SK-N-DZ (cell line): ENCODE measurements at regions not wholly inside any gene's neighbourhood (a gene's known extent, or its start where the extent isn't known, plus 50 kb on each side); places are given as distances from the start of the nearest gene placed in this dataset.
"Not testable (repeated sequence)": the region's sequence is repeated elsewhere in the genome, so short reads cannot be mapped to it uniquely, and the experiment has no call there.

Experiments used
- DNase-seq: peaks from one replicate; pipeline ENCODE4 v3.0.0-alpha.2; 2015; ENCODE audit warnings: low spot score

DNA sequence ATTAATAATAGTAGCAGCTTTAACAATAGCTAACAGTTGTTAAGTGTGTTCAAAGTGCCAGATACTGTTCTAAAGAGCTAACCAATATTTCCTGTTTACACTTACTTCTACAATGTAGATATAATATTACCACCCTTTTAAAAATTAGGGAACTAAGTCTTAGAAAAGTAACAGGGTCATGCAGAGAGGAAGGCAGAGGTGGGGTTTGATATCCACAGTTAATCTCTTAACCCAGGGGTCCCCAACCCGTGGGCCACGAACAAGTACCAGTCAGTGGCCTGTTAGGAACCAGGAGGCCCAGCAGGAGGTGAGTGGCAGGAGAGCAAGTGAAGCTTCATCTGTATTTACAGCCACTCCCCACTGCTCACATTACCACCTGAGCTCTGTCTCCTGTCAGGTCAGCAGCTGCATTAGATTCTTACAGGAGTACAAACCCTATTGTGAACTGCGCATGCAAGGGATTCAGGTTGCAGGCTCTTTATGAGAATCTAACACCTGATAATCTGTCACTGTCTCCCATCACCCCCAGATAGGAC lies 89.1 kb downstream of the ACTL7B start:
- no peak for DNase-seq

GRCh38 chr9:108765265-108765664 lies 90.5 kb downstream of the ACTL7B start:
- DNase-seq, result no peak

DNA sequence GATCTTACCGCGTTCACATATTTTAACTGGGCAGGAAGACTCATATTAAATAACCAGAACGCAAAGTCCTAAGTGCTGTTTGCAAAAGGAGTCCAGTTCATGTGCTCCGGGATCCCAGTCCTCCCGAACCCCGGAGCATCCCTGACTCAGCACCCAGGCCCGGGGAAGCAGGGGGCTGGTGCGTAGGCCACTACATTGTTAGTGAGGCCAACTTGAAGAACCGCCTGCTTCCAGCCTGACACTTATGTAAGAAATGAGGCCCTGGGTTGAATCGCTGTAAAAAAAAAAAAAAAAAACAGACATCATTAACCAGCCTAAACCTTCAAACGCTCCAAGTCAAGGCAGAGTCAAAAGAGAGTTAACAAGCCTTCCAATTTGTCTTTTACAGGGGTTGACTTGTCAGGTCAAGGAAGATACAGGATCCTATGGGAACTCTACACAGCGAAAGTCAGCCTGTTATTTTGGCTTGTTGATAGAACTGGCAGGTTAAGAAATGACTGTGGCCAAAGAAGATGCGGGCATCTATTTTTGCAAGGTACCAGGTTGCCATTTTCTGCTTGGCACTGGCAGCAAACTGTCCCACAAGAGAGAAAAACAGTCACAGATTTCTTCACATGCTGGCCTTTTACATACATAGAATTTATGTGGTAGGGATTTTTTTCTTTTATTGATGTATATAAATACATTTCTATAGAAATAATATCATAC lies 93.3 kb downstream of the ACTL7B start:
- DNase-seq, result no peak

DNA sequence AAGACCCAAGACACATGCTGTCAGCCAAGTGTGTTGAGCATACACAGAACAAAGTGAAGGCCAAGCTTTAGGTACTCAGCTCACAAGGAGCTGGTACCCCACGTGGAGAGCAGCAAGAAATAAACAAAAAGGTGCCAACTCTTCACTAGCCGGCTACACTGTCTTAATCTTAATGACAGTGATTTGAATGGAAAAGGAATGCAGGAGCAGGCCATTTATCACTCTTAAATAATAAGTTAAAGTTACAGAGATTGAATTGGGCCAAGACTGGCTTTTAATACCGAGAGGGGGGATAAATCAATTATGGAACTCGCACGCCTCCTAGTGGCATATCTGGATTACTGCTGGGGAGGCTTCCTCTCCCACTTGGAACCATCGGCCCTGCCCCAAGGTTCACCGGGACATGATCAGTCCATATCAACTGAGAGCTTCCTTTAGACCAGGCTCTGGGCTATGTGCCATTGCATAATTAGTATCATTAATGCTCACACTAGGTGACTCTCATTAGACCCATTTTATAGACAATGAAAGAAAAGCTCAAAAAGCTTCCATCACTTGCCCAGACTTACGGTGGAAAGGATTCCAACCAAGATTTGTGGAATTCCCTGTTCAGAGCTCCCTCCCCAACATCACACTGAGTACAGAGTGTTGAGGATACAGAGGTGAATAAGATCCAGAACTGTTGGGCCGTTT lies 94.0 kb downstream of the ACTL7B start:
- peak; percentile 22 for DNase-seq

DNA sequence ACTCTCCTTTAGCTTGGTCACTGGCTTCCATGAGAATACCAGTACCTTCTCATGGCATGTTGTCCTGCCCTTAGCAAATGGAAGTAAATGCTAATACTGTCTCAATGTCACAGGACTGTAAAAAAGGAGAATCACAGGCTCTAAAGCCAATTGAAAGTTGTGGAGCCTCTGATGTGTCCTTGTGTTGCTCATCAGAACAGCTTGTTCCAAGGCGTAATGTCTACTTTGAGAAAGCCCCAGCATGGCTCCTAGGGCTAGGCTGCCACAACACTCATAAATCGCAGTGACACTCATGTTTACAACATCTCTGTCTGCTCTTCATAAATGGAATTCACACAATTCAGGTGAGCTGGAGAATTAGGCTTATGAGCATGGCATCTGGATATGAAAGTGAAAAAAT lies 94.9 kb downstream of the ACTL7B start:
- DNase-seq, result no peak

GRCh38 chr9:108759835-108760234 lies 96.0 kb downstream of the ACTL7B start:
- no peak for DNase-seq

GRCh38 chr9:108759399-108759798 lies 96.4 kb downstream of the ACTL7B start:
- DNase-seq, result no peak

DNA sequence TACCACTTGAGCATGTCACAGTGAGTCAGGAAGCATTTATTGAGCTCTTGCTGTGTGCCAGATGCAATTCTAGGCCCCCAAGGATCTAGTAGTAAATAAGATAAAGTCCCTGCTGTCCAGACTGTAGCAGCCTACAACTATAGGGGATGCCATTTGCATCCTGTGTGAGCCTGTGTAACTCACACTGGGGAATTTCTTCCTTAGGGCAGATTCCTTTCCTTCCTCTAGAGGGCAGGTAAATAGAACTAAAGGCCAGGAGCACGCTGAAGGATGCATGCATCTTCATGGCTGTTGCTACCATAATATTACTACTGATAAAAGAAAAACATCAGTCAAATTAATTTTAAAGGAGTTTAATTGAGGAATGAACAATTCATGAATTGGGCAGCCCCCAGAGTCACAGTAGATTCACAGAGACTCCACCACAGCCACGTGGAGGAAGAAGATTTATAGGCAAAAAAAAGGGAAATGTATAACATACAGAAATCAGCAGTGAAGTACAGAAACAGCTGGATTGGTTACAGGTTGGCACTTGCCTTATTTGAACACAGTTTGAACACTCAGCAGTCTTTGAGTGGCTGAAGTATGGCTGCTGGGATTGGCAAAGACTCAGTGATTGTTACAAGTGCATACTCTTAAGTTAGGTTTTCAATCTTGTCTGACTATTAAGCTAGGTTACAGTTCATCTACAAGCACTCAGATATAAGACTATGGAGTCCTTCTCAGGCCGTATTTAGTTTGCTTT lies 98.9 kb downstream of the ACTL7B start:
- DNase-seq, result no peak

DNA sequence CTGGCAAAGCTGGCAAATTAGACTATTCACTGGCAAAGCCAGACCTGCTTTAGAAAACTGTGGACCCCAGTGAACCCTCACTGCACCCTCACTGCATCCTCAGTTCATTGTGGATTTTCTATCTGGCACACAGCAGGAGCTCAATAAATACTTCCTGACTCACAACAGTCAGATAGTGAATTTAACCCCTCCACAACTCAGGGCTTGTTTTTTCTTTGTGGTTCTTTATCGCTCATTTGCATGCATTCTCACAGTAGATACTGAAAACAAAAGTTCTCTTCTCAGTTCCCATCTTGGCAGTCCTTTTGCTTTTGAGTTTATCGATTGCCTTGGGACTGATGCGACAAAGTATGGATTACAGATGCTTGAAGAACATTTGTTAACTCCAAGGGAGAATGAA lies 99.8 kb downstream of the ACTL7B start:
- DNase-seq, result no peak

GRCh38 chr9:108751369-108751768 lies 104.4 kb downstream of the ACTL7B start:
- DNase-seq, result no peak

DNA sequence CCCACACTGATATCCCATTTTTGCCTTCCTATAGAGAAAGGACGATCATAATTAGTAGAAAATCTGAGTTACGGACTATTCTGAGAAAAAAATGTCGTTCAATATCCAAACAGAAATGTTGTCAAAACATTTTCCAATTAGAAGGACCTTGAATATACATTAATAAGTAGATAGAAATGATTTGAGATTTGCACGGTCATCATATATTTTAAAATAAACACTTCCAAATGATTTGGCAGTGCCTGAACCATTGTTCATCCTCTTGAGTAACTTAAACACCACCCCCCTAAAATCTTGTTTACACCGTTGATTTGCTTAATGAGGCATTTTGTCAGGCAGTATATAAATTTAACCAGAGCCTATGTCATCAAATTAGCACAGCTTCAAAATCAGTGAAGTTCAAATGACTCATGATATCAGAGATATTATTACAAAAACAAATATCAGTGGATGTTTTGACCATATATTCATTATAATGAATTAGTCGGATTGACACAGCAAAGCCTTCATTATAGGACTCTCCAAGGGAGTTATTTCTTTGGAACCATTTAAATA lies 105.0 kb downstream of the ACTL7B start:
- DNase-seq, result no peak

GRCh38 chr9:108748776-108749175 lies 107.0 kb downstream of the ACTL7B start:
- DNase-seq, result no peak

DNA sequence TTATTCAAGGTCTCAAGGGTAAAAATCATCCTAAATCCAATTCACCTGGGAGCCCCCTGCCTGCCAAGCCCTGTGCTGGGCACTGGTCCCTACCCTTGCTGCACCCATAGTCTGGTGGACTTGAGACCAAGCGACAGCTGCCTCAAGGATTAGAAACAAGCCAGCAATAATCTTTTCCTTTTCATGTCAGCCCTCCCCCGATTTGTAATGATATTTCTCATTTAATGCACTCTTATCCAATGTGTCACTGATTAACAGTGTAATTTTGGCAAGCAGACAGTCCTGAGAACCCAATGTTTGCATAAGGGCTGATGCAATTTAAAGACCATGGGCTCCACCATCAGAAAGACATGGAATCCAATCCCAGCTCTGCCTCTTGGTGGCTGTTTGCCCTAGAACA lies 108.9 kb downstream of the ACTL7B start:
- DNase-seq, result no peak

DNA sequence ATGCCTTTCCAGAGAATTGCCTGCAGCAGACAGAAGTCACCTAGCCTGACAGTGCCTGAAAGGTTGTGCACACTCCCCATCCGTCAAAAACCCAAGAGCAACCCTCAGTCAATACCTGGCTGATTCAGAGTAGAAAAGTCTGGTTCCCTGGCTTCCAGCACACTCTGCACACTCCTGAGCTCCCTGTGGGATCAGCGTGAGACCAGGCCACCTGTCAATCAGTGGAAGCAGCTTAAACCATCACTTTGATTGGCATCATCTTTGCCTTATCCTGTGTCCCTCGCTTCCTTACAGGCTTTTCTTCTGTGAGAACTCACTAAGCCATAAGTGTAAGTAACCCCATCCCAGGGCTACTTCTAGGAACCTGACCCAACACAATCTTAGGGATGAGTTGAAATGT lies 109.8 kb downstream of the ACTL7B start:
- DNase-seq, result no peak

DNA sequence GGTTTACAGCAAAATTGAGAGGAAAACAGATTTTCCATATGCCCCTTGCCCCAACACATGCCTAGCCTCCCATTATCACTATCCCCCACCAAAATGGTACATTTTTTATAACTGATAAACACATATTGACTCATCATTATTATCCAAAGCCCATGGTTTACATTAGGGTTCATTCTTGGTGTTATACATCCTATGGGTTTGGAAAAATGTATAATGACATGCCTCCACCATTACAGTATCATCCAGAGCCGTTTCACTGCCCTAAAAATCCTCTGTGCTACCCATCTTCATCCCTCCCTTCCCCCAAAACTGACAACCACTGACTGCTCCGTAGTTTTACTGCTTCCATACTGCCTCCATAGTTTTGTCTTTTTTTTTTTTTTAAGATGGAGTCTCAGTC lies 111.1 kb downstream of the ACTL7B start:
- no peak for DNase-seq

GRCh38 chr9:108743901-108744371 lies 111.8 kb downstream of the ACTL7B start:
- no peak for DNase-seq

DNA sequence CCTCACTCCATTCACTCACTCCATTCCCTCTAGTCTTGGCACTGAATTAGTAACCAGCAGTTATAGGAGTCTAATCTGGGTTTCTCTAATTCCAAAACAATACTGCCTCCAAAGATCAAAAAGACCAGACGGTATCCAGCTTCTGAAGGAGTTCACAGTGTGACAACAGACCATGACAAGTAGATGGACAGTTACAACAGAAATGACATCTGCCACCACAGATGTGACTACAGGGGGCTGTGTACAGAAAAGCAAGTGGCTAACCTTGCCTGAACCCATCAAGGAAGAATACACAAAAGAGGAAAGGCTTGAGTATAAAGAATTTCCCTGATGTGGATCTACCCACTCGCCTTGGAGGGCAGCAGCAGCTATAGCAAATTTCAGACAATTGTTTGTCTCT lies 112.4 kb downstream of the ACTL7B start:
- no peak for DNase-seq

DNA sequence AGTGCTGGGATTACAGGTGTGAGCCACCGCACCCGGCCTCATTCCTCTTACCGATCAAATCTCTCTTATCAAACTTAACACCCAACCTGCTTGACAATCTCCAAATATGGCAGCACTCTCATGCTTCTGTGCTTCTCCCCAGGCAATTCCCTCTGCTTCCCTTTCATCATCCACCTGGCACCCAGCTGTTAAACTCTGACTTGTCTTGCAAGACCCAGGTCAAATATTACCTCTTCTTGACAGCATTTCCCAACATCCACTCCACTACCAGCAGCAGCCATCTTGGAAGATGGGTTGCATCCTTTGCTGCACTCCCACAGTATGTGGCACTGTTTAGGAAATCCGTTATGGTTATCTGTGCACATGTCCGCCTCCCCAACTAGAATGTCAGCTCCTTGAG lies 113.6 kb downstream of the ACTL7B start:
- DNase-seq, result no peak

- not testable (repeated sequence) for DNase-seq
Measured at GRCh38 chr9:108731292-108731691, 124.5 kb downstream of the ACTL7B start.

- DNase-seq, result no peak
Measured at GRCh38 chr9:108727580-108728111, 128.1 kb downstream of the ACTL7B start.

DNA sequence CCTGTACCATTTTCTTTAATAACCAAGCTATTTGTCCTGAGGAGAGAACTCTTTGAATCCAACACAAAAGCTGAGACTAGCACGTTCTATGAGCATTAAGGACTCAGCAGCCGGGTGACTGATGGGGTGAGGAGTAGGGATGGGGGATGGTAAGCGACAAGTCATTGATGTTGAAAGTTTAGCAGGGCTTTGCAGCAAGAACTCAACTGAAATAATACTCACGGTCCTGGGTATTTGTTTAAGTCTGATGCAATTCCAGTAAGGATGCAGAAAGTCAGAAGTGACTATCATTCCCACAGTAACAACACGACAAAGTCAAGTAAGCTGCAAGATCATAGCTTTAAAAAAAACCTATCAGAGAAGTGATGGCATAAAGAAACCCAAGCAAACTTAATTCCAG lies 131.1 kb downstream of the ACTL7B start:
- DNase-seq, result no peak

DNA sequence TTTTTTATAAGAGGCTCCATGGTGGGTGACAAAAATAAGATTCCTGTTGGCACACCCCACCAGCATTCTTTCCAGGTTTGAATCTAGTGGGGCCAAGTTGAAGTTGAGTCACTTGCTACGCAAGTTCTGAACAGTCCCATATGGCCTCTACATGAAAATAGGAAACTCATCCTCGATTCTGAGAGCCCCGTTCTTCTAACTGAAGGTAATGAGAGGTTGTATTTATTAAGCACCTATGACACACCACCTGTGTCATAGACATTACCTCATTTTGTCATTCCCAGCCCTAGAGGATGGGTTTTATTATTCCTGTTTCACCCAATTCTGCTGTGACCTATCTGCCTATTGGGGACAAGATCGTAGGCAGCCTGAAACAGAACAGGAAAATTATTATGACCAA lies 131.7 kb downstream of the ACTL7B start:
- DNase-seq, result no peak
